GM04503 (cell line): ENCODE measurements at regions not wholly inside any gene's neighbourhood (a gene's known extent, or its start where the extent isn't known, plus 50 kb on each side); places are given as distances from the start of the nearest gene placed in this dataset.
"Not testable (repeated sequence)": the region's sequence is repeated elsewhere in the genome, so short reads cannot be mapped to it uniquely, and the experiment has no call there.

Experiments
- DNase-seq: peaks from one replicate; pipeline ENCODE4 v3.0.0-alpha.2; 2012; ENCODE audit warnings: low read depth

DNA sequence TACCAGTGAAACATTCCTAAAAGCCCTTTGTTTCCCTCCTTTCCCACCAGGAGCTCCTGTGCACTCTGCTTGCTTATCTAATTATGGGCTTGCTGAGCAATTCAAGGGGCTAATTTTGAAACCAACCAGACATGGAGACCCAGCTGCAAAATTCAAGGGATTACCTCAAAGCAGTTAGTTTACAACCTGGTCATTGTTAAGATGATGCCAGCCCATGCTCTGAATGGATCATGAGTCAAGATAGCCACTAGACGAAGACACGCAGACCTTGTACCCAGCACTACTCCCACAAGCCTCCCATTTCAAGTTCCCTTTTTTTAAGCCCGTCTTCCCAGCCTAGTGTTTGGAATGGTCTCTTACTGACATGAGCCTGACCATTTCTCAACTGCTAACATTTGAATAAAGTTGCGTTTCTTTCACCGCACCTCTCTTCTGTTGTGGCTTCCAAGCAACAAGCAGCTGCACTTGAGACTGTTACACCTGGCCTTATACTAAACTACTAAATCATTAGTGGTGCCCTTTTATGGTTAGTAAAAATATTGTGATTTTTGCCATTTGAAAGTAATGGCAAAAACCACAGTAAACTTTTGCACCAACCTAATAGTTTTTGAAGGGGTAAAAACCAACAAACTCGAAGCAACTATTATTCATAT lies 315.3 kb upstream of the LUZP2 start:
- no peak for DNase-seq

DNA sequence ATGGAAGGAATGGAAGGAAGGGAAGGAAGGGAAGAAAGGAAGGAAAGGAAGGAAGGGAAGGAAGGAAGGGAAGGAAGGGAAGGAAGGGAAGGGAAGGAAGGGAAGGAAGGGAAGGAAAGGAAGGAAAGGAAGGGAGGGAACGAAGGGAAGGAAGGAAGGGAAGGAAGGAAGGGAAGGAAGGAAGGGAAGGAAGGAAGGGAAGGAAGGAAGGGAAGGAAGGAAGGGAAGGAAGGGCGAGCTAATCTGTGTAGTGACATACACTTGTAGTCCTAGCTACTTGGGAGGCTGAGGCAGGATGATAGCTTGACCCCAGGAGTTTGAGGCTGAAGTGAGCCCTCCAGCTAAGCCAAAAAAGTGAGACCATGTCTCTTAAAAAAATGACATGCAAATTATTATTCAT lies 311.3 kb upstream of the LUZP2 start:
- not testable (repeated sequence) for DNase-seq

- no peak for DNase-seq
Measured at GRCh38 chr11:24196733-24197132, 300.1 kb upstream of the LUZP2 start.

GRCh38 chr11:24198481-24198880 lies 298.4 kb upstream of the LUZP2 start:
- DNase-seq = no peak

GRCh38 chr11:24199461-24199860 lies 297.4 kb upstream of the LUZP2 start:
- DNase-seq = no peak

GRCh38 chr11:24206030-24206429 lies 290.8 kb upstream of the LUZP2 start:
- DNase-seq = no peak

GRCh38 chr11:24206511-24206910 lies 290.3 kb upstream of the LUZP2 start:
- no peak for DNase-seq

DNA sequence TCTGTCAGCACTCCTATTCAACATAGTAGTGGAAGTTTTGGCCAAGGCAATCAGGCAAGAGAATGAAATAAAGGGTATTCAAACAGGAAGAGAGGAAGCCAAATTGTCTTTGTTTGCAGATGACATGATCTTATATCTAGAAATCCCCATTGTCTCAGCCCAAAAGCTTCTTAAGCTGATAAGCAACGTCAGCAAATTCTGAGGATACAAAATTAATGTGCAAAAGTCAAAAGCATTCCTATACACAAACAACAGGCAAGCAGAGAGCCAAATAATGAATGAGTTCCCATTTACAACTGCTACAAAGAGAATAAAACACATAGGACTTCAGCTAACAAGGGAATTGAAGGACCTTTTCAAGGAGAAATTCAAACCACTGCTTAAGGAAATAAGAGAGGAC lies 280.4 kb upstream of the LUZP2 start:
- DNase-seq = no peak

DNA sequence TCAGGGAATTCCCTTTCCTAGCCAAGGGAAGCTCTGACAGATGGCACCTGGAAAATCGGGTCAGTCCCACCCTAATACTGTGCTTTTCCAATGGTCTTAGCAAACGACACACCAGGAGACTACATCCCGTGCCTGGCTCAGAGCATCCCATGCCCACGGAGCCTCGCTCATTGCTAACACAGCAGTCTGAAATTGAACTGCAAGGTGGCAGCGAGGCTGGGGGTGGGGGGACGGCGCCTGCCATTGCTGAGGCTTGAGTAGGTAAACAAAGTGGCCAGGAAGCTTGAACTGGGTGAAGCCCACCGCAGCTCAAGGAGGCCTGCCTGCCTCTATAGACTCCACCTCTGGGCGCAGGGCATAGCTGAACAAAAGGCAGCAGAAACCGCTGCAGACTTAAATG lies 279.5 kb upstream of the LUZP2 start:
- not testable (repeated sequence) for DNase-seq

DNA sequence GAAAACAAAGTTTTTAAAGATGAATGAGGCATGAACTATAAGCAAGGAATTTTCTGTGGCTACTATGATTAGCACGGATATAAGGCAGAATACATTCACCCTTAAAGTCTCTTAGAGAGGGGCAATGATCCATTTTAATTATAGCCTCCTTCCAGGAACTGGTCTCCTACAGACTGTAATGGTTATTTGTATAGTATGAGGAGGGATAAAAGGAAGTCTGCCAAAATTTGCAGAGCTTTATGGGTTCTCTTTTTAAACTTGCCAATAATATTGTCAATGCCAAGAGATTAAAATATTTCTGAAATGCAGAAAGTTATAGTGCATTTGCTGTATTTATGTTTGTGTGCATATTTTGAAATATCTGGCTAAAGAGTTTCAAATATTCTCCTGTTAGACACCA lies 271.4 kb upstream of the LUZP2 start:
- DNase-seq = no peak

GRCh38 chr11:24226606-24227005 lies 270.2 kb upstream of the LUZP2 start:
- no peak for DNase-seq

GRCh38 chr11:24233041-24233440 lies 263.8 kb upstream of the LUZP2 start:
- no peak for DNase-seq

- DNase-seq = no peak
Measured at GRCh38 chr11:24234822-24235508, 261.9 kb upstream of the LUZP2 start.

DNA sequence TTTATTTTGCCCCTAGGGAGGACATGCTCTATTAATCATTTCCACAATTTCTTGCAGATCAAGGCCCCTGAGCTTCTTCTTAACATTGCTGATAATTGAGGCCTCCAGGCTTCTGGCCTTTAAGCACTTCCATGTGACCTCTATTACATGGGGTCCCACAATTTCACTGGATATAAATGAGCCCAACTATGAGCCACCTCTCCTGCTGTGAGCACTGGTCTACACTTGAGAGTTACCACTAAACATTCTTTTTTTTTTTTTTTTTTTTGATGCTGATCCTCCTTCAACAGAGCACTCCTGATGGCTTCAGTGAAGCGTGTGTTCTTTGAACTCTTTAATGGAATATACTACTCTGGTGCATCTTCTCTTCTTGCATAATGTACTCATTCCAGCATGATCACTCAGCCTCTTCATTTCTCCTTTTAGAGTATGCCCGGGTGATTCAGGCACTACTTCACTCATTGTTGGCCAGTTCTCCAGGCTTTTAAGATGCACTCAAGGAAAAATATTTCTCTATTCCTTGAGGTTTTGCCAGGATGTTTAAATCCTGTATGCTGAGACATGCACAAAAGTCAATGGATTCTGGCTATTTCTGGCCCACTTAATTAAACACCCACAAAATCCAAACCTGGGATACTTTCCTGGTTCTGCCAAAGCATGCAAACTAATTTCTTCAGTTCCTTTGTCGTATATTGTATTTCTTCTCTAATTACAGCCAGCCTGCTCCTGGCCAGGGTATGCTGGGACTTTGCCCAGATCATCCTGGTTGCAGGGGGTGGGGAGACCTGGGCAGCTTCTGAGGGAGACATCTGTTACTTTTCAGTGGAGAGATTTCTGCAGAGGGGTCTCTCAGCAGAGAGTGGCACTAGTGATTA lies 257.8 kb upstream of the LUZP2 start:
- DNase-seq = peak; percentile 86

DNA sequence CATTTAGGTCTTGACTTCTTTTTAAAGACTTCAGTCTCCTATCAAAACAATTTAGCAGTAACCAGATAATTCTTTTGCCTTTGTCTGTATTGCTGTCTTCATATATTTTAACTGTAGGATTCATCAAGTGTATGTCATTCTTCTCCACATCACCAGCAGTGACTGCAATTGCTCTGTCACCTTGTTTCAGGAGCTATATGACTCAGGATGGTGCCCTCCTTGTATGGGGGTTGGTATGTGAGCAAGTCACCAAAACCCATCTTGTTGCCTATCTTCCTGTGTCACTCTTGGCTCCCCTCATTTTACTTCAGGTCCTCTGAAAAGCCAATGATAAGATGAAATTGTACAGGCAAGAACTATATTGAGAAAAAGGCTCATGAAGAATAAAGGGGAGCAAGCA lies 256.9 kb upstream of the LUZP2 start:
- no peak for DNase-seq

GRCh38 chr11:24240496-24241175 lies 256.2 kb upstream of the LUZP2 start:
- no peak for DNase-seq

GRCh38 chr11:24246715-24247114 lies 250.1 kb upstream of the LUZP2 start:
- no peak for DNase-seq

DNA sequence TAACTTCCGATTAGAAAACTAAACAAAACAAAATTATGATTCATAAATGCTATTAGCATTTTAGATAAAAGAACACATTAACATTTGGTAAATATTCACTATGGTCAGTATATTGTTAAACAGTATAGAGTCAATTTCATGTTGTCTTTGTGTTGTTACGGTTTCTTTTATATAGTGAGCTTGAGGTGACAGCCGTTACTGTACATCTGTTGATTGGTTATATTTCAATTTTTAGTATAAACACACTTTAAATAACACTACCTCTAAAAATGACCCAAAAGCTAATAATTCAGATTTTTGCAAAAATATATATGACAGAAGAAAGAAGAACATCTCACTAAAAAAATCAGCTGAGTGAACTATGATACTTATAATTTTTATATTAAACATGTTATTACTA lies 249.0 kb upstream of the LUZP2 start:
- no peak for DNase-seq

GRCh38 chr11:24249921-24250320 lies 246.9 kb upstream of the LUZP2 start:
- DNase-seq = no peak

- no peak for DNase-seq
Measured at GRCh38 chr11:24253237-24253760, 243.6 kb upstream of the LUZP2 start.

DNA sequence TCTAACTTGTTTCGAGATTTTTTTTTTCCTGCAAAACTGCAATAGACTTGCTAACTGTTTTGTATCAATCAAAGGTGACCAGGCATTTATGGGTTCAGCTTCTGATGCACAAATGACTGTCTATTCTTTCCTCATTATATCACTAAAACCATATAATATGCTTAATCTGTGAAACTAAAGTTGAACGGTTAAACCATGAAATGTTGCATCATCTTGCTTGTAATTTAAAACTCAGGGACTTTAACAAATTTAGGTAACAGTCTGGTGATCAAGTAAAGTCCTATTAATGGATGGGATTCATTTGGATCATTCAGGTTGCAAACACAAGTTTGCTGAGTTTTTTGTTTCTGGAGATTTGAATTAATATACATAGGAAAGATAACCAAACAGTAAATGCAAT lies 232.0 kb upstream of the LUZP2 start:
- no peak for DNase-seq

DNA sequence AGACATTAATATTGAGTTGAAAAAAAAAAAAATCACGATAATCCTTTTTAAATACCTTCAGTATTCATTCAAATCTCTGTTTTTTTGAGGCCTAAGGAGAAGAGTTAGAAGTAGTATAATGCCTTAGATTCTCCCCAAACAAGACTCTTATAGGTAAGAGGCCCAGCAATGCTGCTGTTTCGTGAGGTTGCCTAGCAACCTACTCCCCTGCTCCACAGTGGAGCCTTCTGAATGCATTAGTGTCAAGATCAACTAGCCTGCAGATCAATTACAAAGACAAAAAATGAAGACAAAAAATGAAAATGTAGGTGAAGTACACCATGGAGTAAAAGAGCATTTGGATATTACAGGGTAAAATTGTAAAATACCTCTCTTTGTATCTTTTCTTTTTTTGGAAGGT lies 229.8 kb upstream of the LUZP2 start:
- DNase-seq = no peak
